ENCODE measurements at regions not wholly inside any gene's neighbourhood (a gene's known extent, or its start where the extent isn't known, plus 50 kb on each side); places are given as distances from the start of the nearest gene placed in this dataset.

DNA sequence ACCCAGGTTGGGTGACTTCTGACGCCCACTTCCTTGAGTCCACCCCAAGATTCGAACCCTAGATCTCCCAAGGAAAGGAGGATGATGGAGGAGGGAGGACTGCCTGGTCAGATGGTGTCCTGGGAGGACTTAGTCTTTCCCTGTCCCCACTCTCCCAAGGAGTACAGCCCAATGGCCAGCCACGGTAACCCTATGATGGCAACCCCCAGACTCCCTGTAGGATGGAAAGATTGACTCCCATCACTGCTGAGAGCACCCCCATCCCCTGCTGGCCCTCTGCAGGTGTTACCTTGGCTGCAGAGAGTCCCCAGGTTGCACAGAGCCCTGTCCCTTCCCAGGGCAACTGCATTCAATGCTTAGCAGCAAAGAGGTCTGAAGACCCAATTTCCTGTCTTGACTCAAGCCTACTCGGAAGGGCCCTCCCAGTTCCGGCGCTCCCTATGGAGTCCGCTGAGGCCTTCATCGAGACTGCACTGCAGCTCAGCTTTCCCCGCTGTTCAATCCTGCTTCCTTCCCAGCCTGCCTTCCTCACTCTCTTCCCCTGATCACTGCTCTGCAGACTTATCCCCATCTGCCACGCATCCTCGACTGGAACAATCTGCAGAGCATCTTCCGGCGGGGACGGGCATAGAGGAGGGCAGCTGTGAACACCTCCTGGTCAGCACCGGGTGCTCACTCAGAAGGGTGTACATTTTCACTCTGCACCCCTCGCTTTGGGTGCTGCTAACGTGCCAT lies 50.8 kb upstream of the OCM2 start:
- no peak for TF ChIP-seq POLR2A (IDR thresholded peaks at IDR 0.05)
- TF ChIP-seq, protein P1, sequence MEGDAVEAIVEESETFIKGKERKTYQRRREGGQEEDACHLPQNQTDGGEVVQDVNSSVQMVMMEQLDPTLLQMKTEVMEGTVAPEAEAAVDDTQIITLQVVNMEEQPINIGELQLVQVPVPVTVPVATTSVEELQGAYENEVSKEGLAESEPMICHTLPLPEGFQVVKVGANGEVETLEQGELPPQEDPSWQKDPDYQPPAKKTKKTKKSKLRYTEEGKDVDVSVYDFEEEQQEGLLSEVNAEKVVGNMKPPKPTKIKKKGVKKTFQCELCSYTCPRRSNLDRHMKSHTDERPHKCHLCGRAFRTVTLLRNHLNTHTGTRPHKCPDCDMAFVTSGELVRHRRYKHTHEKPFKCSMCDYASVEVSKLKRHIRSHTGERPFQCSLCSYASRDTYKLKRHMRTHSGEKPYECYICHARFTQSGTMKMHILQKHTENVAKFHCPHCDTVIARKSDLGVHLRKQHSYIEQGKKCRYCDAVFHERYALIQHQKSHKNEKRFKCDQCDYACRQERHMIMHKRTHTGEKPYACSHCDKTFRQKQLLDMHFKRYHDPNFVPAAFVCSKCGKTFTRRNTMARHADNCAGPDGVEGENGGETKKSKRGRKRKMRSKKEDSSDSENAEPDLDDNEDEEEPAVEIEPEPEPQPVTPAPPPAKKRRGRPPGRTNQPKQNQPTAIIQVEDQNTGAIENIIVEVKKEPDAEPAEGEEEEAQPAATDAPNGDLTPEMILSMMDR (IDR thresholded peaks at IDR 0.05) = no peak
- H3K4me3 ChIP-seq (ENCODE audit: low read depth, poor library complexity, severe bottlenecking) = no peak overlapping the region
- WGBS, 2 donors = 90% methylated on average over 17 of the region's 17 CpGs
- DNase-seq (ENCODE audit: low spot score in 2 of 2) = no peak
- intact Hi-C loops (cut with DNase I; ENCODE audit: low total_unique reads) = no loop called here

DNA sequence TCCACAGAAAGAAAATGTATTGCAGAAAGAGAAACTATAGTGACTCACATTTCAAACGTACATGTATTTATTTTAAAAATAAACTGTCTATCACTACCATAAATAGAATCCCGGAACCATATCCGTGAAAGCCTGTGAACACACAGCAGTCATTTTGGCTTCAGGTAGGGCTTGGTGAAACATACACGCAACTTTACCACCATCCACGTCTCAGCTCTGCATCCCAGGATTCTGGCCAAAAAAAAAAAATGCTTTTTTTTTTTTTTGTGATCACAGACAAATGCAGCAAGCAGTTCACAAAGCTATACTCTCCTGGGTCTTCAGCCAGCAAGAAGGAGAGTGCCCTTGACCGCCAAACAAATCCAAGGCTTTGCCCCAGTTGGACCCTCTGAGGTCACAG lies 56.8 kb upstream of the OCM2 start:
- intact Hi-C loops (cut with DNase I; ENCODE audit: low total_unique reads) = no loop called here
- H3K4me3 ChIP-seq (ENCODE audit: low read depth, poor library complexity, severe bottlenecking) = no peak overlapping the region
- DNase-seq (ENCODE audit: low spot score in 2 of 2) = no peak
- TF ChIP-seq POLR2A (IDR thresholded peaks at IDR 0.05) = no peak
- TF ChIP-seq, protein P1 (IDR thresholded peaks at IDR 0.05) = no peak
- WGBS, 2 donors = 48 to 59% methylated on average over 6 of the region's 6 CpGs

DNA sequence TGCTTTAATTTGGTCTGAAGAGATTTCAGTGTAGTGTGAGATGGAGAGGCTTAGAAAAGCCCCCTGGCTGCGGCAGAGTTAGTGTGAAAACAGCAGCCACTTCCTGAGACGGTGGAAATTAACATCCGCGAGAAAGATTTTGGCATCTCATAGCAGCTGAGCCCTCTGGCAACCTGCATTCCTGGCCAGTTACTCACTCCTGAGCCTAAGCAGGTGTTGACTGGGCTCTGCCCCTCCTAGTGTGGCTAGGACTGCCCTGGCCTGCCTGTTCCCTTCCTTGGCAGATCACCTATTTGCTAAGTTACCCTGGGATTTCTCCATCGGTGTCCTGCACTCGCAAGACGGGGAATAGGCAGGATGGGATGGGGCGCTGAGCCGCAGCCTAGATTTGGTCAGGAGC lies 57.6 kb upstream of the LMTK2 start:
- TF ChIP-seq, protein P1 (IDR thresholded peaks at IDR 0.05) = no peak
- TF ChIP-seq POLR2A (IDR thresholded peaks at IDR 0.05) = no peak
- DNase-seq (ENCODE audit: low spot score in 2 of 2) = peak in 1 of 2 donors; percentile 53
- intact Hi-C loops (cut with DNase I; ENCODE audit: low total_unique reads) = no loop called here
- no peak overlapping the region for H3K4me3 ChIP-seq (ENCODE audit: low read depth, poor library complexity, severe bottlenecking)
- 43 to 56% methylated on average over 7 to 9 of the region's 9 CpGs for WGBS, 2 donors

DNA sequence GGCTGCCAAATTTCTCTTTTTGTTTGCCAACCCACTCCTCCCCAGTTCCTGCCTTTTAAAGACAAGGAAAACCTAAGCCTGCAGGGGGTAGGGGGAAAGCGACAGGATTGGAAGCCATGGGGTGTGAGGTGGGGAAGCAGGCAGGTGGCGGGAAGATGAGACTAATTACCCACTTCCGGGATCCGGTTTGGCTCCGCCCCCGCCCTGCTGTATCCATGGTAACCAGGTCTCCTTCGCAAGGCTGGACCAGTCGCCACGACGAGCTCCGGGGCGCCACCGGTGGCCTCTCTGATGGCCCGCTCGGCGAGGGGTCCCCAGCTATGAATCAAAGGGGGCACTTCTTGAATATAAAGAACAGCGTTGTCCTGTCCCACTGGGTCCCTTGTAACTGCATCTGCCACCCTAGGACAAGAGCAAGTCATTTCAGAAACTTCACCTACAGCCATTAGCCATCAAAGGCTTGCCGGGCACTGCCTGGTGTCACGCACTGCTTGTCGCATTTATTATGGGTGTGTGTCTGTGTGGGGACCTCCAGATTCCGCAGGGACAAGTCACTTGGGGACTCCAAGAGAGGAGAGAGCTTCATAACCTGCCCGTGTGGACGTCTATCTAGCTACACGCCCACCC lies 55.4 kb upstream of the LMTK2 start:
- TF ChIP-seq POLR2A (IDR thresholded peaks at IDR 0.05) = no peak
- TF ChIP-seq, protein P1 (IDR thresholded peaks at IDR 0.05) = no peak
- DNase-seq (ENCODE audit: low spot score in 2 of 2) = no peak
- WGBS, 2 donors = 25 to 33% methylated on average over 24 of the region's 24 CpGs
- H3K4me3 ChIP-seq (ENCODE audit: low read depth, poor library complexity, severe bottlenecking) = no peak overlapping the region
- intact Hi-C loops (cut with DNase I; ENCODE audit: low total_unique reads) = no loop called here

DNA sequence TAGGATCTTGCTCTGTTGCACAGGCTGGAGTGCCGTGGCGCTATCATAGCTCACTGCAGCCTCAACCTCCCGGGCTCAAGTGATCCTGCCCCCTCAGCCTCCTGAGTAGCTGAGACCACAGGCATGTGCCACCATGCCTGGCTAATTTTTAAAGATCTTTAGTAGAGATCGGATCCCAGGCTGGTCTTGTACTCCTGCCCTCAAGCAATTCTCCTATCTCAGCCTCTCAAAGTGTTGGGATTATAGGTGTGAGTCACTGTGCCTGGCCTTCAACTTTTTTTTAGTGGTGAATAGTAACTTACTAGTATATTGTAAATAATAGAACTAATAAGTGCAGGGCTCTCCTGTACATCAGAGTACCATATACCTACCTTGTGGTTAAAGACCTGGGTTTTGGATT lies 52.1 kb upstream of the LMTK2 start:
- intact Hi-C loops (cut with DNase I; ENCODE audit: low total_unique reads) = no loop called here
- DNase-seq (ENCODE audit: low spot score in 2 of 2) = no peak
- H3K4me3 ChIP-seq (ENCODE audit: low read depth, poor library complexity, severe bottlenecking) = no peak overlapping the region
- 49 to 65% methylated on average over 4 of the region's 4 CpGs for WGBS, 2 donors
- TF ChIP-seq, protein P1 (IDR thresholded peaks at IDR 0.05) = no peak
- no peak for TF ChIP-seq POLR2A (IDR thresholded peaks at IDR 0.05)
